HG03432 (cell line): ENCODE measurements at regions not wholly inside any gene's neighbourhood (a gene's known extent, or its start where the extent isn't known, plus 50 kb on each side); places are given as distances from the start of the nearest gene placed in this dataset.

Experiments used
- ATAC-seq: cut with Tn5 transposase; IDR thresholded peaks from one replicate; pipeline ENCODE4 v1.9.1; 2021; ENCODE audit warnings: mild to moderate bottlenecking, moderate library complexity; ENCODE audit not compliant: unreplicated experiment

DNA sequence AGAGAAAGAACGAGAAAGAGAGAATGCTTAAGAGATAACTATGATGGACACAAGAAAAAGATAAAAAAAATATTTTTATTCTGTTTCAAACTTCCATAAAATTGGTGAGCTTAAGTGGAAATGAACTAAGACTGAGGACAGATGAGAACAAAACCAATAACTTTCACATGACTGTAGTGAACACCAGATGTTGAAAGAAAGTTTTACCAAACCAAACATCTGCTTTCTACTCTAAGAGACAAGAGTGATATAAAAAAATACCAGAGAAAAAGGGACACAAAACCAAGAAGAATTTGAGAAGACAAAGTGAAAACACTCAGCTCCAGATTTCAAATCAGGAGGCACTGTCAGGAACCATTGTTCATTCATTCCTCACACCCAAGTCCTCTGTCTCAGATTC, 147.9 kb downstream of the IMPG2 start:
- no peak for ATAC-seq

DNA sequence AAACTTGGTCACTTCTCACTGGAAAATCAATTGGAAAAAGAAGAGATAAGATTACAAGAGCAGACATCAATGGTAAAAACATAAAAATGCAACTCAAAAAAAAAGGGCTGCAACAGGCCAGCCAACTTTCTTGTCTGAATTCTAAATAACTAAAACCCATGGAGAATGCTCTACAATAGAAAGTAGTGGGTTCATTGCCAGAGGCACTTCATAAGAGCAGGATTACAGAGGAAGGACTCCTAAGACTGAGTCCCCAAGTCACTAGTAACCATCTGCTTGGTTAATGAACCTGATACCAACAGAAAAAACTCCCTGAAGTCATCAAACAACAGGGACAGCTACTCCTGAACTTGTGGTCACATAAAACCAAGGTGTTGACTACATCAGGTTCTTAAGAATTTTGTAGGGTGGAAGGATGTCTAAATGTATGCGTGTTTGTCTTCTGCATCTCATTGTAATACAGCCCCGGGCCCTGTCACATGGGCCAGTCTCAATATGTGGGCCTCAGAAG, 148.6 kb downstream of the IMPG2 start:
- no peak for ATAC-seq

DNA sequence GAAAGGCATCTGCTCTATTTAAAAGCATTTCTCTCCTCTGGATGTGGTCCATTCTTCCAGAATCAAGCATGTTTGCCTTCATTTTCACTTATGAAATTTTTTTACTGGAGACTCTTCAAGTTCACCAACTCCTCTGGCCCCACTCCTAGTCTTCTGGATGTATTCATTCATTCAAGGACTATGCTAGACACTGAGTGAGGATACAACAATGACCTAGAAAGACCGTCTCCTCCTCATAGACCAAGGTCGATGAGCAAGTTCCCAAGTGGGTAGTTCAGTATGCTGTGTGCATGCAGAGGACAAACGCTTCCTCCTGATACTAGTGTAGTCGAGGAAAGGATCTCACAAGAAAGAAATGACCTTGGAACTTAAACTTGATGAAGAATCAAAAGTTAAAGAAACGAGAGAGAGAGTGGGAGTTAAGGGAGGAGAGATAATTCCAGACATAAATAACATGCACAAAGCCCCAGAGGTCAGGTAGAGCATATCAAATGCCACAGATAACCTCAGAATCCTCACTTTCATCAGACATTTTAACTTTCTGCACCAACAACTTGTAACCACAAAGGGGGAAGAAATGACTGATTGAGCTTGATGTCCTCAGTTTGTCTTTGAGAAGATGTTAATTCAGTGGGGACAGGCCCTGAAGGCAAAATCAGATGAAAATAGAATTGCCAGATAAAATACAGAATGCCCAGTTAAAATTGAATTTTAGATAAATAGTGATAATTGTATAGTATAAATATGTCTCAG, 149.4 kb downstream of the IMPG2 start:
- ATAC-seq, result no peak

DNA sequence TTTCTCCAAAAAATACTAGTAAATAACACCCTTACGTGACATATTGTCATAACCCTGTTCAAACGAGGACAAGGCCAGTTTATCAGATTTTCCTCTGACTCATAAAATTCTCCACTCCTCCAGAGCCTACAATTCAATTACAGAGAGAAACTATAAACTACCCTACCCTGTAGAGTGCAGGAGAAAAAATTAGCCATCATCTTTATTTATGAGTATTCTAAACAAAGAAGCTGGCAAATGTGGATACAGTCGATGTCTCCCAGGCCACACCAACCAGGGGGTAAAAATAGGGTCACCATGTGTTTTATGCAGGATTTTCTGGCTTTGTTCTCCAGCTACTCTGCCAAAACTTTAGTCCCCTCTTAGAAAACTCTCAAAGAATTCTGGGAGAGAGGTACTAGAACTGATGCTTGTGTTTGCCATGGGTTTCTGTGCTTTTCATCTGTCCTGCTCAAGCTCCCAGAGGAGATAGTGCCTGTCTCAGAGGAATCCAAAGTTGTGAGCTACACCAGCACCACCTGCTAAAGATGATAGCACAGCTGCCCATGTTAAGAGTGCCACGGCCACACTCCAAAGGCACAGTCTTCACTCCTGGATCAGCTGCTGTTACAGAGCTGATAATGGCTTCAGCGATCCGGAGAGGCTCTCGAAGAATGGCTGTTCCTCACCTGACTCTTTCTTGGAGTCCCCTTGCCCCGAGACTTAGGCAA, 150.2 kb downstream of the IMPG2 start:
- ATAC-seq, result no peak

DNA sequence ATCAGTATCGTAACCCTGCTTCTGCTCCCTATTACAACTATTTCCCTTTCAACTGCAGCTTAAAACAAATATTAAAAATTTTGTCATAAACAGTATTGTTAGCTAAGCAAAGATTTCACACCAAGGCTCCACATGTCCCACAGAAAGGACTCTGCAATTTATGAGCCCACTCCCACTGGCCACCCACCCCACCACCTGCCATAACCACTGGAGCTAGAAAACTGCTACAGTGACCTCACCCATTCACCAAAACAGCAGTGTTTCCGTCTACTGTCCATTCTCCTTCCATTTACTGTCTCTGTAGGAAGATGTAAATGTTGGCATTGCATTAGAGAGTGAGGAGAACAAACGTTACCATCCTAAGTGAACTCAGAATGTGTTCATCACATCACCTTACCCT, 150.9 kb downstream of the IMPG2 start:
- ATAC-seq, result no peak

DNA sequence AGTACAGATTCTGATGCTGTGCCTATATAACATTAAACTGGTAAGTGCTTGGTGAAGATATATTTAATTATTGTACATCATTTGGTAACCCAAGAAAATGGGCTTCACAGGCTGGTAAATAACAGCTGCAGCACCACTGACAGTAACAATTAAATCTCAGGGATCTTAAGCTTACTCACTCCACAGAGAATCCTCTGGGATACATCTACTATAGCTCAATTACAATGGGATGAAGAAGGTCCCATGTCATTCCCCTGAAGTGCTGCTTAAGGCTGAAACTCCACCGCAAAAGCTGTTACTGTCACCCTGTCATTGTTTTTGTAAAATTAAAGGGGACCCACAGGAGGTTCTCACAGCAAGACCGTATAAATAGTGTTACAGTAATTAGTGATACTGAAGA, 153.0 kb downstream of the IMPG2 start:
- no peak for ATAC-seq

DNA sequence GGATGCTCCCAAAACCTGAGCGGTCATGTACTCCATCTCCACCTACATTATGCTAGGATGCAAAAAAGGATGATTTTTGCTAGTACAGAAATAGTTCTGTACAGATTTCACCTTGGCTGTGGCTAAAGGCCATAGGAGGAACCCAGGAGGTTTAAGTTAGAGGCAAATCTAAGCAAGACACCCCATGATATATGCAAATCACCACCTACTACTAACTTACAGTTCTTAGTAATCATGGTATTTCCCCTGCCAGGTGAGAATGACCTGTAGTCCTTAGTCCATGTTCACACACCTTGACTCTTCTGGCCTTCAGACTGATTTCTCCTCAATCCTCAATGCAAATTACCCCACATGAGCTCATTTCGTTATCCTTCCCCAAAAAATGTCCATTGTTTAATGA, 154.2 kb downstream of the IMPG2 start:
- no peak for ATAC-seq

DNA sequence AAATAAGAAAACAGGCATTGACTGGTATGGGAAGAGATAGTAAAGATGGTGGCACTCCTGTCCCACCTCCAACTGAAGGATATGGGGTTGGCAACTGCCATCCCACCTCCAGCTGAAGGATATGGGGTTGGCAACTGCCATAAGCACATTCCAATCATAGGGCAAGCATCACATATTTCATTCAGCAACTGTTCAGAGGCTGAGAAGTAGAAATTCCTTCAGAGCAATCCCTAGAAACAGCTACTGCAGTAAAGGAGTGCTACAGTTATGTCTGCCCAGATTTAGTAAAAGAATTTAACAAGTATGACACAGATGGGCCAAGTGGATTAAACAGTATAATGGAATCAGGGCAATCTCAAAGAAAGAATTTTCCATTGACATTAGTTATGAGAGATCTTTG, 156.8 kb downstream of the IMPG2 start:
- ATAC-seq, result no peak

DNA sequence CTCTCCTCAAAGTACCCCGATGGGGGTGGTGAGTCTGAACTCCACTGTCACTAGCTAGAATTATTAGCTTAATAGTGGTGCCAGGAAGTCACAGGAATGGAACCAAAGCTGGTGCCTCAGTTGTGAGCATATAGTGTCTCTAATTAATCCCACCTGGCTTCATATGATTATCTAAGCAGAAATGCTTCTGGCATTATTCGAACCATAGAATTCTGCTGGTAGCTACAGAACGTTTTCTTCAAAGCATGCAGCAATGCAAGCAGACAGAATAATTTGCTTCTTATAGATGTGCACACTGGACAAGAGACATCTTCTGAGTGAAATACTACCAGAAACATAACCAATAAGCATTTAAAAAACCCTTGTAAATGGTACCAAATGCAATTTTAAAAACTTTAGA, 160.9 kb downstream of the IMPG2 start:
- no peak for ATAC-seq

DNA sequence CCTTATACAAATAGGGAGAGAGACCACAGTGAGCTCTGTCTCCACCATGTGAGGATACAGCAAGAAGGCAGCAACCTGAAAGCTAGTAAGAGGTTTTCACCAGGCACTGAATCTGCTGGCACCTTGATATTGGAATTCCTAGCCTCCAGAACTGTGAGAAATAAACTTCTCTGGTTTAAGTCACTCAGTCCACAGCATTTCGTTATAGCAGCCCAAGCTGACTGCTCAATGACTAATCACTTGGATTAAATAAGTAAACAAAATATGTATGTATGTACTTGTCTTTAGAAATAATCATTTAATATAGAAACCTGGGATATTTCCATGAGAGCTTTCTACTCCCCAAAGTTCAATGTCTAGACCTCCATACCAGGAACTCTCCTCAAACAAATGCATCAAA, 162.0 kb downstream of the IMPG2 start:
- no peak for ATAC-seq

DNA sequence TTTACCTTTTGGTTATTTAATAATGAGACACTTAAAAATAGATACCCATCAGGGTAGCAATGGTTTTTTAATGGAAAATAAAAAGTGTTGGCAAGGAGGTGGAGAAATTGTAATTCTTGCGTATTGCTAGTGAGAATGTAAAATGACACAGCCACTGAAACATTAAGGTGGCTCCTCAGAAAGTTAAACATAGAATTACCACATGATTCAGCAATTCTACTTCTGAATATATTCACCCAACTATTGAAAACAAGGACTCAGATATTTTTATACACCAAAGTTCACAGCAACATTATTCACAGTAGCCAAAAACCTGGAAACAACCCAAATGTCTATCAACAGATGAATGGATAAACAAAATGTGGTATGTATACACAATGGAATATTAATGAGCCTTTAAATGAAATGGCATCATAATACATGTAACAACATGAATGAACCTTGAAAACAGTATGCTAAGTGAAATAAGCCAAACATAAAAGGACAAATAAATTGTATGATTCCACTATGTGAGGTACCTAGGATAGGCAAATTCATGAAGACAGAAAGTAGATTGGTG, 163.5 kb downstream of the IMPG2 start:
- no peak for ATAC-seq

DNA sequence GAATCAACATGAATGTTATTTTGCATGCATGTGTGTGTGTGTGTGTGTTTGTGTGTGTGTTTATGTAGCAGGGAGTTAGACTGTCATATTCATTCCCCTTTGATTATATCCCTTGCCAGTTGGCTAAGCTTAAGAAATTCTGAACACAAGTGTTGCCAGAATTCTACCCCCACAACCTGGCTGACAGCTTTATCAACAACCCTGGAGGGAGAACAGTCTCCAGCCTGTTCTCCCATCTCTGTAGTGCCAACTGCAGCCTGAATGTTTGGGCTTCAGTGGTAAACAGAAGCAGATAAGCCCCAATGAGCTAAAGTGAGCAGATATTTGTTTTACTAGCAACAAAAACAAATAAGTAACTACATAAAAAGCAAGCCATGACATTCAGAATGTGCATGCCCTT, 162.6 kb upstream of the ABI3BP start:
- no peak for ATAC-seq

DNA sequence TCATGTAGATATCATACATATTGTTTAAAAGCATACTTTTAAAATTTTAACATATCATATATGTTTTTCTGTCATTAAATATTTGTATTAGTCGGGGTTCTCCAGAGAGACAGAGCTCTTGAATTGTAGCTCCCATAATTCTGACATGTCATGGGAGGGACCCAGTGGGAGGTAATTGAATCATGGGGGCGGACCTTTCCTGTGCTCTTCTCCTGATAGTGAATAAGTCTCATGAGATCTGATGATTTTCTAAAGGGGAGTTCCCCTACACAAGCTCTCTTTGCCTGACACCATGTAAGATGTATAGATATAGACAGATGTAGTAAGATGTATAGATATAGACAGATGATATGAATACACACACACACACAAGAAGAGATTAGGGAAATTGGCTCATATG, 161.2 kb upstream of the ABI3BP start:
- no peak for ATAC-seq

DNA sequence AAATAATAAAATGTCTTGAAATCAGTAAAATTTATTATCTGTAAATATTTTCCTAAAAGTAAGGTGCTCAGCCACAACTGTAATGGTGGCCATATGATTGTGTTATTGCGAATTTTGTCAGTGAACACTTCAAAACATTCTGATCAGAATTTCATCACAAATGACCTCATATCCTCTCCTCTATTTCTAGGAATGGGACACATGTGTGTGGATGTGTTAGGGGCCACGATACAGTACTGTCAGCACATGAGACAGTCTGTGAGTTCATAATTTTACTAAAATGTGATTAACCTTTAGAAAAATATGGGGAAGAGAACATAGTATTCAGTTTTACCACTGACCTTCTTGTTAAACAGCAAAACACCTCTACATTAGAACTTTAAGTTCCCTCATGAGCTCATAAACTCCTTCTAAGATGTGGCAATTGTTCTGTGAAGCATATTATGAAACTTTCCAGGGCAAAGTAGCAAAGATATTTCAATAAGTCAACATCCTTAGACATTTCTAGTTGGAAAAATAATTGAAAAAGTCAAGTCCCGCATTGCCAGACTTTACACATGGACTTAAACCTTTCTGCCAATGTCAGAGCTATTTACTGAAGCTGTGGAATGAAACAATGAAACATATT, 158.2 kb upstream of the ABI3BP start:
- no peak for ATAC-seq

DNA sequence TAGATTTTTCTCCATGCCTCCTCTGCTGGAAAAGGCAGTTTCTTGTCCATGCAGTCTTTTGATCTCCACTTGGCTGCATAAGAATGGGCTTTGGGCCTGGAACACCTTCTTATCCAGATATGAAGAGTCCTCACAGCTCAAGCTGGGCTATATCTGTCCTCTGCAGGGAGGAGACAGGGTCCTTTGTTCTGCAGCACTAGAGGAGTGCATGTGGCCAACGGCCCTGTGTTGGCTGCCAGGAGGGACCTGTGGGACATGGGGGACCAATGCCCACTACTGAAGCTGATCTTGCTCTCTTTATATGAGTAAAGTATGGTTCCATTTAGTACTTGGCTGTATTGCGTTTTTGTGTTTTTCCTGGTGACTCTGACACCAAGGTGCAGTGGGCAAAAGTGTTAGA, 157.3 kb upstream of the ABI3BP start:
- ATAC-seq, result no peak

DNA sequence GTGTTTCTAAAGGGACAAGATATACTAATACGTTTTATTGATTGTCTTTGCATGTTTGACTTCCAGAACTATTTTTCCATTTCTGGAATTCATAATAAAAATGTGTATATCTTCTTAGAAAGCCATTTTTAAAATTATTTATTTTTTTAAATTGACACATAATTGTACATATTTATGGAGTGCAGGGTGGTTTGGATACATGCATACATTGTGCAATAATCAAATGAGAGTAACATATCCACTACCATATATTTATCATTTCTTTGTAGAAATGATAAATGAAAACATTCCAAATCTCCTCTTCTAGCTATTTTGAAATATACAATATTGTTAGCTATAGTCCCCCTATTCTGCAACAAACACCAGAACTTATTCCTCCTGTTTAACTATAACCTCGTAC, 156.5 kb upstream of the ABI3BP start:
- no peak for ATAC-seq

DNA sequence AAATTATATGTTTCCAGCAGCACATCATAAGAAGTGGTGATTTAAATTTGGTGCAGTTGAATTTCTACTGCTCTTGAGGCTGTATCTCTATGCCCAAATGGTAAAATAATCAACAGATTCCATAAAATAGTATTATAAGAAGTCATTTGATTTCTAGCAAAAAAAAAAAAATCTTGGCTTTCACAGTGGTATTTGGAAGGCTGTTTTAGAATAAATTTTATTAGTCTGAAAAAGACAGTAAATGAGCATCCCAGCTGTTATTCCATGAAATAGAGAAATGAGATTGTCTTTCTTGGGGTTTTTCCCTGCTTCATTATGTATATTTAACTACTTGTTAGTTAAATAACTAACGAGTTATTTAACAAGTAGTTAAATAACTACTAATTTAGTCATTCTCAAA, 156.0 kb upstream of the ABI3BP start:
- no peak for ATAC-seq

DNA sequence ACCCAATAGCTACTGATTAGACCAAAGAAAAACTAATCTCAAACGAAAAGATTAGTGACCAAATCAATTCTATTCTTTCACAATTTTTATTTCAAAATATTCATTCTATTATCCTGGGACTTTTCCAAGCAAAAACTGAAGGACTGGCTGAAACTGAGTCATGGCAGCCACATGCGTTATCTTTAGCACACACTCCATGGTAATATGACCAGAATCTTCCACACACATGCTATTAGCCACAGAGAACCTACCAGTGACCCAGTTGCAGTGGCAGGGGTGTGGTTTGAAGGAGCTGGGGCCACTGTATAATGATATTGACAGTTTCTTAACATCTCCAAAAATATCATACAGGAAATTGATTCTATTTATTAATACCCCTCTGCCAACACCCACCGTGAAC, 154.8 kb upstream of the ABI3BP start:
- no peak for ATAC-seq

DNA sequence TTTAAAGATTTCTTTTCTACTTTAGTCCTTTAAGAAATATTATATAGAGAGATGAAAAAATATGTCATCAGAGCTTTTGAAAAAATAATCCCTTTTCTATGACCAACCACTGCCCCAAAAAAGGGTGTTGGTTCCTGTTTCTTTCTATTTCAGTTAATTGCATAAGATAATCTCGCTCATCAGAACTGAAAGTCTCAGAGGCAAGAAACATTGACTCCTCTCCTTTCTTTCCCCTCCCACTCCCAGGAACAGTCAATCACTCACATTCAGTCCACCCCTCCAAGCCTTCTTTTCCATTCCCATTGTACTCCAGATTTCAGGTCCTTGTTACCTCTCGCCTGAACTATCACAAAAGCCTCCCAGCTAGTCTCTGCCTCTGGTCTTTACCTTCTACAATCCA, 153.7 kb upstream of the ABI3BP start:
- no peak for ATAC-seq

DNA sequence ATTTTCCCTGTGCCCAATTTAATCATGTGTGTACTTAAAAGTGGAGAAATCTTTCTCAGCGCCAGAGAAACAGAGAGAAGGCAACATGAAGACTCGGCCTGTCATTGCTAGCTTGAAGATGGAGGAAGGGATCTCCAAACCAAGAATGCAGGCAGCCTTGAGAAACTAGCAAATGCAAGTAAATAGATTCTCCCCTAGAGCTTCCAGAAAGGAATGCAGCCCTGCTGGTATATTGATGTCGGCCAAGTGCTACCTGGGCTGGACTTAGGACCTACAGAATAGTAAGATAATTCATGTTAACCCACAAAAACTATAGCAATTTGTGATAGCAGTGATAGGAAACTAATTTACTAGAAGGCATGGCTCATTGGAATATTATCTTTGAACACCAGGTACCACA, 150.9 kb upstream of the ABI3BP start:
- no peak for ATAC-seq

DNA sequence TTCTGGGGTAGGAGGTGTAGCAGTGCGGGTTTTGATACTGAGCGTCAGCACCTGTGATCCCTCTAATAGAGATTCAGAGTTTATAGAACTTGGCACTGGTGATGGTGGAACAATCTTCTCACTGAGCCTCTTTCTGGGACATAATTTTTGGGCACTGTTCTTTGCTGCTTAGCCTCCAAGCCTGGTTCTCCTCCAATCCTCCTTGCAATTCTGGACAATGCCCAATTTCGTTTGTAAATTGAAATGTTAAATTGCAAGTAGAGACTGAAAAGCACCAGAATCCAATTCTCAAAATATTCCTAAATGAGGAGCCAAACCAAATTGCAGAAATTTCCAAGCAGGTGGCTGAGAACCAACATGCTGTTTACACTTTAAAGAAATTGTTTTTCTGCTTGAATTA, 149.8 kb upstream of the ABI3BP start:
- ATAC-seq, result no peak

DNA sequence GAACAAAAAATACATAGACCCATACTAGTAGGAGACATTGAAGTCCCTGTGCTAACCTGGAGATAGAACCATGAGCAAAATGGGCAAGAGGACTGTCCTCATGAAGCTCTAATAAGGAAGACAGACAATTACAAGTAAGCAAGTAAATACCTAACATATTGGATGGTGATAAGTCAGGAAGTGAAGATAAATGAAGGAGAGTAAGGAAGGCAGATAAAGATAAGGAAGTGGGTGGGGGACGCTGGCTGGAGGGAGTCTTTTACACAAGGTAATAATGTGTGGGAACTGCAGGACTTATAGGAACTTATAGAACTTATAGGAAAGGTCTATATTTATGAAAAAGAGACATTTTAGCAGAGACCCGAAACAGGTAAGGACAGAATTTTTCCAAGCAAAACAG, 148.9 kb upstream of the ABI3BP start:
- ATAC-seq, result no peak
